Uterus (tissue), 3 donors: ENCODE measurements at regions not wholly inside any gene's neighbourhood (a gene's known extent, or its start where the extent isn't known, plus 50 kb on each side); places are given as distances from the start of the nearest gene placed in this dataset.

Source experiments
- DNase-seq, 2 donors: peaks; one replicate each; pipeline ENCODE4 v3.0.0-alpha.2; 2019 to 2020
- H3K27ac ChIP-seq, 2 donors: fragments of 200-600 bp; sonication (generic); 1 replicate in 1 of 2; 2 replicates in 1 of 2; pipeline ENCODE4 v1.5.1; 2016 to 2018
- H3K27me3 ChIP-seq, 2 donors: fragments of 200-600 bp; sonication (generic); one replicate each; pipeline ENCODE4 v1.5.1; 2018 to 2019; ENCODE audit warnings: control low read depth in 1 of 2
- H3K36me3 ChIP-seq, 2 donors: fragments of 200-600 bp; sonication (generic); one replicate each; pipeline ENCODE4 v1.5.1; 2019; ENCODE audit warnings: control low read depth in 1 of 2
- H3K4me1 ChIP-seq, 2 donors: fragments of 200-600 bp; sonication (generic); one replicate each; pipeline ENCODE4 v1.5.1; 2018 to 2019; ENCODE audit warnings: control low read depth in 1 of 2
- H3K4me3 ChIP-seq, 2 donors: fragments of 200-600 bp; sonication (generic); 1 replicate in 1 of 2; 2 replicates in 1 of 2; pipeline ENCODE4 v1.5.1; 2018 to 2019; ENCODE audit warnings: mild to moderate bottlenecking in 1 of 2
- H3K9me3 ChIP-seq, 2 donors: fragments of 200-600 bp; sonication (generic); one replicate each; pipeline ENCODE4 v1.5.1; 2019; ENCODE audit warnings: control low read depth in 1 of 2
- POLR2A ChIP-seq, 2 donors: fragments of 450-650 bp; IDR thresholded peaks; one replicate each; pipeline ENCODE4 v1.6.1; 2016; ENCODE audit warnings: antibody characterized with exemption in 2 of 2, mild to moderate bottlenecking in 1 of 2, moderate library complexity in 1 of 2
- intact Hi-C: fragments of 100-400 bp; cut with DNase I; formaldehyde crosslinking; loops from one replicate; pipeline ENCODE4 v1.15.1; 2023; ENCODE audit warnings: low total_unique reads
- TF ChIP-seq, protein P1 (sequence below), 4 experiments: fragments of 200-600 bp in 2 of 4; fragments of 450-650 bp in 2 of 4; sonication (generic) in 2 of 4; IDR thresholded peaks; one replicate each; pipeline ENCODE4 v1.5.1; 2016 to 2019; ENCODE audit warnings: antibody characterized with exemption in 4 of 4, mild to moderate bottlenecking in 2 of 4, moderate library complexity in 1 of 4
- donor health status: DM: yes; HTN: yes; CAD: no.

DNA sequence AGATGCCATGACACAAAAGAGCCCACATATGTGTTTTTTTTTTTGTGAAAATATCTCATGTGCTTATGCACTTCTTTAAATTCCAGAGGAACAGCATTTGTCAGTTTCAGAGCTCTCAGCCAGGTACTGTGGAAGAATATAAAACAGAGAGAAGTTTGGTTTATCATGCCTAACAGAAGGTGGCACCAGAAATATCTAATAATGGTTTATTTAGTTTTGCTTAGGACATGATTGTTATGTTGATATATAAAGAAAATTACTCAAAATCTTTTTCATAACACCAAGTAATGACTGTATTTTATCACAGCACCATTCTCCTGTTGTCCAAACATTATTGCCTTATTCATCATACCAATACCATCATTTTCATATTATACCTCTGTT, 455.6 kb upstream of the ACTBL2 start:
- intact Hi-C loops = no loop called here
- TF ChIP-seq, protein P1, sequence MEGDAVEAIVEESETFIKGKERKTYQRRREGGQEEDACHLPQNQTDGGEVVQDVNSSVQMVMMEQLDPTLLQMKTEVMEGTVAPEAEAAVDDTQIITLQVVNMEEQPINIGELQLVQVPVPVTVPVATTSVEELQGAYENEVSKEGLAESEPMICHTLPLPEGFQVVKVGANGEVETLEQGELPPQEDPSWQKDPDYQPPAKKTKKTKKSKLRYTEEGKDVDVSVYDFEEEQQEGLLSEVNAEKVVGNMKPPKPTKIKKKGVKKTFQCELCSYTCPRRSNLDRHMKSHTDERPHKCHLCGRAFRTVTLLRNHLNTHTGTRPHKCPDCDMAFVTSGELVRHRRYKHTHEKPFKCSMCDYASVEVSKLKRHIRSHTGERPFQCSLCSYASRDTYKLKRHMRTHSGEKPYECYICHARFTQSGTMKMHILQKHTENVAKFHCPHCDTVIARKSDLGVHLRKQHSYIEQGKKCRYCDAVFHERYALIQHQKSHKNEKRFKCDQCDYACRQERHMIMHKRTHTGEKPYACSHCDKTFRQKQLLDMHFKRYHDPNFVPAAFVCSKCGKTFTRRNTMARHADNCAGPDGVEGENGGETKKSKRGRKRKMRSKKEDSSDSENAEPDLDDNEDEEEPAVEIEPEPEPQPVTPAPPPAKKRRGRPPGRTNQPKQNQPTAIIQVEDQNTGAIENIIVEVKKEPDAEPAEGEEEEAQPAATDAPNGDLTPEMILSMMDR (IDR thresholded peaks at IDR 0.05) = no peak
- TF ChIP-seq POLR2A (IDR thresholded peaks at IDR 0.05) = no peak
- Histone ChIP-seq H3K4me1 (no peaks in the 10 kb centered on the region), H3K36me3 (no peaks in the 10 kb centered on the region), H3K4me3 (no peak overlapping the region), H3K27me3 (no peaks in the 10 kb centered on the region), H3K27ac (no peak overlapping the region), H3K9me3 (no peaks in the 10 kb centered on the region)
- DNase-seq = no peak

DNA sequence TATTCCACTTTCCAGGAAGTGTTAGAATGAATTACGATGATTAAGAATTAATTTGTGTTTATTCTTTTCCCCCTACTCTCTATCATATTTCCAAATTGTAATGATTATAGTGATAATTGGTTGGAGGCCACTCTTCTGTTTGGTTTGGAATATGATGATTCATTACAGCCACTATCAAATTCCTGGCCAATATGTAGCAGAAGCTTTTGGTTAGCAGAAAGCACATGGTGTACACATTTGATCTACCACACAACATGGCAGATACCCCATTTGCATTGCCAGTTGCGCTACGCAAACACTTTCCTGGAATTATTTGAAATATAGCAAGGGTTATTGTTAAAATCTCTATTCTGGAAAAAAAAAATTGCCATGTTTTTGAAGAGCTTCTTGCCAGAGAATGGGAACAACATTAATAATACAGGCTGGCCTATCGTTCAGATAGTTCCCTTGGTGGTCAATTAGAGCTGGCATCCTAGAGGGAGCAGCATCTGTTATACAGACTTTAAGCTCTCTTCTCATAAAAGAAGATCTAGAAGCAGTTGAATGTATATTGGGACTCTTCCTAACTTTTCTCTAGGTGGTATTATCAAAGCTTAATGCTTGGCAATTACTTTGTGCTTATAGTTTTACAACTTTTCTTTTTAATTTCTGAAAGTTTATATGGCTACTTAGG, 455.0 kb upstream of the ACTBL2 start:
- Histone ChIP-seq H3K9me3 (no peaks in the 10 kb centered on the region), H3K4me3 (no peak overlapping the region), H3K27me3 (no peaks in the 10 kb centered on the region), H3K4me1 (no peaks in the 10 kb centered on the region), H3K36me3 (no peaks in the 10 kb centered on the region), H3K27ac (no peak overlapping the region)
- no peak for TF ChIP-seq POLR2A (IDR thresholded peaks at IDR 0.05)
- TF ChIP-seq, protein P1 (IDR thresholded peaks at IDR 0.05) = no peak
- intact Hi-C loops = no loop called here
- DNase-seq = no peak

DNA sequence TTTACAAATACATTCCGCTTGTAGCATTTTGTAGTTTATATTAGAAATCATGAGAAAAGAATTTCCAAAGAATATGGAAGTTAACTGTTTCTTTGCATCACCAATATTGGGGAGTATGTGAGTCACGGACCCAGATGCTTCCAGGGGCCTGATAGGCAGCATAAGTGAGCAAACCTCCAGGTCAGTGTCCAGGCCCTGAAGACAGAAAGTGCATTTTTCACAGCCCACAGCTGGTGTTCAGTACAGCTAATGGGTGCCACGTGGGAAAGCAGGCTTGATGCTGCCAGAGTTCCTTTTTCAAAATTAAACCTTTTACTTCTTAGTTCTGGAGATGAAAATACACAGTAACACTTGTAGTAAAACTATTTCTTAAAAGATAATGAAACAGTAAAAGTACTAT, 454.4 kb upstream of the ACTBL2 start:
- no peaks in the 10 kb centered on the region for H3K4me1 ChIP-seq
- no peak for DNase-seq
- H3K9me3 ChIP-seq = no peaks in the 10 kb centered on the region
- no peaks in the 10 kb centered on the region for H3K27me3 ChIP-seq
- TF ChIP-seq, protein P1 (IDR thresholded peaks at IDR 0.05) = no peak
- no peak for TF ChIP-seq POLR2A (IDR thresholded peaks at IDR 0.05)
- H3K27ac ChIP-seq = no peak overlapping the region
- intact Hi-C loops = no loop called here
- no peak overlapping the region for H3K4me3 ChIP-seq
- no peaks in the 10 kb centered on the region for H3K36me3 ChIP-seq

DNA sequence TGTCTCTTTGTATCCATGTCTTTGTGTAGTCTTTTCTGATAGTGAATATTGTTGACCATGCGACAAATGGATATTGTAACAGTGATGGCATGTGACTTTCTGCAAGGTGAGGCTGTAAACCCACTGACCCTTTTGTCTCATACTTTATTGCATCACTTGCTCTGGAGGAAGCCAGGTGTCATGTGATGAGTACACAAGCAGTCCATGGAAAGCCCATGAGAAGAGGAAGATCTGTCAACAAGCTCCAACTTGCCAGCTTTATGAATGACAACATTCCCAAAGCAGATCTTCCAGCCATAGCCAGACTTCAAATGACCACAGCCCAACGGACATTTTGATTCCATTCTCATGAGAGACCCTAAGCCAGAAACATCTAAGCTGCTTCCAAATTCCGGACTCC, 450.1 kb upstream of the ACTBL2 start:
- Histone ChIP-seq H3K36me3 (no peaks in the 10 kb centered on the region), H3K27ac (no peak overlapping the region), H3K9me3 (no peaks in the 10 kb centered on the region), H3K4me3 (no peak overlapping the region), H3K27me3 (no peaks in the 10 kb centered on the region), H3K4me1 (no peaks in the 10 kb centered on the region)
- TF ChIP-seq POLR2A (IDR thresholded peaks at IDR 0.05) = no peak
- TF ChIP-seq, protein P1 (IDR thresholded peaks at IDR 0.05) = no peak
- intact Hi-C loops = no loop called here
- no peak for DNase-seq

DNA sequence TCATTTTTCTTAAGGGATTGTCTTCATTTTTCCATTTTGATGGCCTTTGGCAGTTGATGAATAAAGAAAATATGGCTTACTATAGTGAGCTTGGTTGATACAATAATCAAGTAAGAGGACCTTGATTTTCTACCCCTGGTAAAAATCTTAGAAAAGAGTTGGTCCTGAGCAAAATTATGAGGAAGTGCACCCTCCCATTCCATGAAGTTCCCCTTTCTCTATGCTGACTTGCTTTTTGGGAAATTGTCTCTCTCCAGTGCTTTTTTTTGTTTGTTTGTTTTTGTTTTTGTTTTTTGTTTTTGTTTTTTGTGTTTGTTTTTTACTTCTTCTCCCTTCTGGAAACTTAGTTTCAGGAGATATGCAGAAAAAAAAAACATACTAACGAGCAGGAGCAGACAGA, 449.2 kb upstream of the ACTBL2 start:
- TF ChIP-seq, protein P1 (IDR thresholded peaks at IDR 0.05) = no peak
- no peak for TF ChIP-seq POLR2A (IDR thresholded peaks at IDR 0.05)
- intact Hi-C loops = no loop called here
- Histone ChIP-seq H3K27me3 (no peaks in the 10 kb centered on the region), H3K4me3 (no peak overlapping the region), H3K27ac (no peak overlapping the region), H3K9me3 (no peaks in the 10 kb centered on the region), H3K36me3 (no peaks in the 10 kb centered on the region), H3K4me1 (no peaks in the 10 kb centered on the region)
- no peak for DNase-seq
